K562 (cell line): ENCODE measurements at regions not wholly inside any gene's neighbourhood (a gene's known extent, or its start where the extent isn't known, plus 50 kb on each side); places are given as distances from the start of the nearest gene placed in this dataset.

ENCODE experiments used
- BRCA1 ChIP-seq, 2 experiments: fragments of 450-650 bp in 1 of 2; sonication (generic) in 1 of 2; formaldehyde crosslinking in 1 of 2; IDR thresholded peaks; 2 replicates each; pipeline versions ENCODE4 v1.5.0 to v1.6.1; 2017 to 2020; ENCODE audit warnings: mild to moderate bottlenecking in 1 of 2, missing genetic modification reagents in 1 of 2
- FOXA3 ChIP-seq, 2 experiments: fragments of 450-650 bp in 1 of 2; sonication (generic) in 1 of 2; formaldehyde crosslinking; IDR thresholded peaks in 1 of 2; conservative IDR thresholded peaks in 1 of 2; 2 replicates each; pipeline versions ENCODE4 v1.4.0 to v1.8.0; 2020 to 2022; ENCODE audit warnings: mild to moderate bottlenecking in 2 of 2, missing genetic modification reagents in 1 of 2
- GTF2F1 ChIP-seq: IDR thresholded peaks from 2 replicates; pipeline ENCODE4 v1.6.1; 2011; ENCODE audit warnings: low read depth, low read length, improper control_type of control experiment
- HDGF ChIP-seq: fragments of 450-650 bp; IDR thresholded peaks from 2 replicates; pipeline ENCODE4 v1.6.1; 2016
- IFI16 ChIP-seq: fragments of 250-450 bp; sonication (Bioruptor Pico); IDR thresholded peaks from 2 replicates; pipeline ENCODE4 v2.1.2; 2022; ENCODE audit warnings: mild to moderate bottlenecking, inconsistent platforms
- KDM4B ChIP-seq, 2 experiments: fragments of 450-650 bp in 1 of 2; sonication (generic) in 1 of 2; IDR thresholded peaks; 2 replicates each; pipeline ENCODE4 v1.6.1; 2016 to 2017; ENCODE audit warnings: borderline replicate concordance in 2 of 2, antibody characterized with exemption in 1 of 2, low read depth in 1 of 2, mild to moderate bottlenecking in 1 of 2
- NELFE ChIP-seq: IDR thresholded peaks from 2 replicates; pipeline ENCODE4 v1.6.1; 2011; ENCODE audit warnings: mild to moderate bottlenecking; ENCODE audit not compliant: insufficient read depth, insufficient read length
- PHF20 ChIP-seq: fragments of 450-650 bp; IDR thresholded peaks from 2 replicates; pipeline ENCODE4 v1.6.1; 2018; ENCODE audit not compliant: partially characterized antibody
- PHF8 ChIP-seq: fragments of 200-600 bp; sonication (generic); IDR thresholded peaks from 2 replicates; pipeline ENCODE4 v1.6.1; 2012; ENCODE audit warnings: mixed run types, mild to moderate bottlenecking, inconsistent platforms, low read length, moderate library complexity, borderline replicate concordance
- PML ChIP-seq: IDR thresholded peaks from 2 replicates; pipeline ENCODE4 v1.6.1; 2012; ENCODE audit warnings: low read length, inconsistent platforms
- RFX1 ChIP-seq: fragments of 450-650 bp; IDR thresholded peaks from 2 replicates; pipeline ENCODE4 v1.6.1; 2016; ENCODE audit warnings: mild to moderate bottlenecking, moderate library complexity
- SNIP1 ChIP-seq: fragments of 450-650 bp; IDR thresholded peaks from 2 replicates; pipeline ENCODE4 v1.7.1; 2017; ENCODE audit warnings: low read depth, mild to moderate bottlenecking
- SRF ChIP-seq, 2 experiments: fragments of 250-450, 450-650 bp in 1 of 2; sonication (Bioruptor Pico) in 1 of 2; sonication (generic) in 1 of 2; formaldehyde crosslinking; IDR thresholded peaks; 2 replicates each; pipeline versions ENCODE4 v1.5.0 to v1.5.1; 2020 to 2022; ENCODE audit warnings: mild to moderate bottlenecking in 1 of 2, missing genetic modification reagents in 1 of 2
- TFAM ChIP-seq: fragments of 250-450 bp; sonication (Bioruptor Pico); conservative IDR thresholded peaks from 2 replicates; pipeline ENCODE4 v1.5.0; 2021; ENCODE audit warnings: mild to moderate bottlenecking, moderate library complexity
- YY1 ChIP-seq, 3 experiments: IDR thresholded peaks; 2 replicates each; pipeline ENCODE4 v1.6.1; 2011; ENCODE audit warnings: low read length in 2 of 3, mild to moderate bottlenecking in 2 of 3, moderate library complexity in 2 of 3, borderline replicate concordance in 1 of 3, control low read depth in 1 of 3, low read depth in 1 of 3; ENCODE audit not compliant: insufficient read depth in 3 of 3, insufficient replicate concordance in 2 of 3, control insufficient read depth in 1 of 3, insufficient read length in 1 of 3; ENCODE audit errors: extremely low read depth in 1 of 3
- ZFP1 ChIP-seq: fragments of 450-650 bp; formaldehyde crosslinking; IDR thresholded peaks from 2 replicates; pipeline ENCODE4 v1.4.0; 2020; ENCODE audit warnings: mild to moderate bottlenecking, mixed read lengths
- ZNF12 ChIP-seq: sonication (generic); formaldehyde crosslinking; IDR thresholded peaks from 2 replicates; pipeline ENCODE4 v1.4.0; 2020; ENCODE audit warnings: mild to moderate bottlenecking, missing genetic modification reagents
- ZNF3 ChIP-seq: fragments of 250-450 bp; sonication (Bioruptor Pico); IDR thresholded peaks from 2 replicates; pipeline ENCODE4 v1.5.0; 2021; ENCODE audit warnings: mild to moderate bottlenecking, moderate library complexity
- ZNF316 ChIP-seq: fragments of 450-650 bp; IDR thresholded peaks from 2 replicates; pipeline ENCODE4 v1.6.1; 2016
- ZNF444 ChIP-seq: fragments of 250-450 bp; sonication (Bioruptor Pico); IDR thresholded peaks from 2 replicates; pipeline ENCODE4 v1.4.0; 2020; ENCODE audit warnings: mild to moderate bottlenecking, moderate library complexity
- ZNF551 ChIP-seq: fragments of 250-450 bp; sonication (Bioruptor Pico); IDR thresholded peaks from 2 replicates; pipeline ENCODE4 v1.5.0; 2021; ENCODE audit warnings: mild to moderate bottlenecking, moderate library complexity
- ZNF584 ChIP-seq: fragments of 200-800 bp; sonication (Bioruptor generic); IDR thresholded peaks from 2 replicates; pipeline ENCODE4 v1.6.1; 2016; ENCODE audit warnings: low read depth, mild to moderate bottlenecking, missing genetic modification characterization, missing compliant biosample characterization
- ZNF764 ChIP-seq: fragments of 250-450 bp; sonication (Bioruptor Pico); IDR thresholded peaks from 2 replicates; pipeline ENCODE4 v1.4.0; 2020; ENCODE audit warnings: low read depth, mild to moderate bottlenecking, moderate library complexity
- ZSCAN29 ChIP-seq: fragments of 450-650 bp; IDR thresholded peaks from 2 replicates; pipeline ENCODE4 v1.6.1; 2017
- TF ChIP-seq, protein P1 (sequence below): fragments of 450-650 bp; conservative IDR thresholded peaks from 2 replicates; pipeline ENCODE4 v1.6.1; 2016; ENCODE audit warnings: missing genetic modification characterization, low read depth, mild to moderate bottlenecking, control low read depth, missing compliant biosample characterization
- TF ChIP-seq, protein P2 (sequence below): sonication (generic); formaldehyde crosslinking; IDR thresholded peaks from 2 replicates; pipeline ENCODE4 v1.8.1; 2023; ENCODE audit warnings: mild to moderate bottlenecking, missing genetic modification reagents, moderate library complexity
- TF ChIP-seq, protein P3 (sequence below): IDR thresholded peaks from 2 replicates; pipeline ENCODE4 v1.6.1; 2011; ENCODE audit warnings: borderline replicate concordance, low read depth, mild to moderate bottlenecking, moderate library complexity, low read length; ENCODE audit not compliant: insufficient read depth, poor library complexity, severe bottlenecking

DNA sequence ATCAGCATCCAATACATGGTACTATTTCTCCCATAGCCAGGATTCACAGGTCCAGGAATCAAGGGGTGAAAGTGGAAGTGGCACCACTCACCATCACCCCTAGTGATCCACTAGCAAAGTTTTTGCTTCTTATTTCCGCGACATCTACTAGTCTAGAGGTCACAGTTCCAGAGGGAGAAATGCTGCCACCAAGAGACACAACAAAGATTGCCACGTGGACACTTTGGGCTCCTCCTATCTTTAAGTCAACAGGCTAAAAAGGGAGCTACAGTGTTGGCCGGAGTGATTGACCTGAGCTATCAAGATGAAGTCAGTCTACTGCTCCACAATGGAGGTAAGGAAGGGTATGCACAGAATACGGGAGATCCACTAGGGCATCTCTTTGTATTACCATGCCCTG is 178.2 kb downstream of the AKR1D1 start (continued):
- no peak for TF ChIP-seq NELFE
- TF ChIP-seq ZNF551 (CRISPR knock-in tag): no peak
- TF ChIP-seq KDM4B (IDR thresholded peaks at IDR 0.05; ENCODE audit: borderline replicate concordance in 2 of 2, low read depth in 1 of 2): no peak
- TF ChIP-seq FOXA3 (CRISPR knock-in tag; conservative IDR thresholded peaks at IDR 0.05 in 1 of 2, IDR thresholded peaks at IDR 0.05 in 1 of 2): peak; percentile 40 to 42; a peak in 2 of 4 replicates
- TF ChIP-seq, protein P1, sequence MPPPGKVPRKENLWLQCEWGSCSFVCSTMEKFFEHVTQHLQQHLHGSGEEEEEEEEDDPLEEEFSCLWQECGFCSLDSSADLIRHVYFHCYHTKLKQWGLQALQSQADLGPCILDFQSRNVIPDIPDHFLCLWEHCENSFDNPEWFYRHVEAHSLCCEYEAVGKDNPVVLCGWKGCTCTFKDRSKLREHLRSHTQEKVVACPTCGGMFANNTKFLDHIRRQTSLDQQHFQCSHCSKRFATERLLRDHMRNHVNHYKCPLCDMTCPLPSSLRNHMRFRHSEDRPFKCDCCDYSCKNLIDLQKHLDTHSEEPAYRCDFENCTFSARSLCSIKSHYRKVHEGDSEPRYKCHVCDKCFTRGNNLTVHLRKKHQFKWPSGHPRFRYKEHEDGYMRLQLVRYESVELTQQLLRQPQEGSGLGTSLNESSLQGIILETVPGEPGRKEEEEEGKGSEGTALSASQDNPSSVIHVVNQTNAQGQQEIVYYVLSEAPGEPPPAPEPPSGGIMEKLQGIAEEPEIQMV: no peak
- no peak for TF ChIP-seq YY1 (IDR thresholded peaks at IDR 0.05; ENCODE audit: borderline replicate concordance in 1 of 3, control insufficient read depth in 1 of 3, extremely low read depth in 1 of 3, insufficient read depth in 3 of 3, insufficient read length in 1 of 3, insufficient replicate concordance in 2 of 3, low read depth in 1 of 3, low read length in 2 of 3)
- no peak for TF ChIP-seq ZNF12 (CRISPR knock-in tag)
- no peak for TF ChIP-seq PHF8
- no peak for TF ChIP-seq SNIP1
- no peak for TF ChIP-seq ZNF584 (CRISPR knock-in tag)
- TF ChIP-seq, protein P2, sequence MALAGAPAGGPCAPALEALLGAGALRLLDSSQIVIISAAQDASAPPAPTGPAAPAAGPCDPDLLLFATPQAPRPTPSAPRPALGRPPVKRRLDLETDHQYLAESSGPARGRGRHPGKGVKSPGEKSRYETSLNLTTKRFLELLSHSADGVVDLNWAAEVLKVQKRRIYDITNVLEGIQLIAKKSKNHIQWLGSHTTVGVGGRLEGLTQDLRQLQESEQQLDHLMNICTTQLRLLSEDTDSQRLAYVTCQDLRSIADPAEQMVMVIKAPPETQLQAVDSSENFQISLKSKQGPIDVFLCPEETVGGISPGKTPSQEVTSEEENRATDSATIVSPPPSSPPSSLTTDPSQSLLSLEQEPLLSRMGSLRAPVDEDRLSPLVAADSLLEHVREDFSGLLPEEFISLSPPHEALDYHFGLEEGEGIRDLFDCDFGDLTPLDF (CRISPR knock-in tag): no peak
- TF ChIP-seq ZSCAN29: no peak
- TF ChIP-seq IFI16 (CRISPR knock-in tag): no peak
- TF ChIP-seq GTF2F1: no peak
- TF ChIP-seq HDGF: no peak
- TF ChIP-seq PHF20: no peak
- TF ChIP-seq ZNF316: peak; percentile 14; the same call in 1 of the 2 replicates
- no peak for TF ChIP-seq ZNF3 (CRISPR knock-in tag)
- TF ChIP-seq ZNF444 (CRISPR knock-in tag): no peak
- no peak for TF ChIP-seq PML
- no peak for TF ChIP-seq ZNF764 (CRISPR knock-in tag)
- TF ChIP-seq, protein P3, sequence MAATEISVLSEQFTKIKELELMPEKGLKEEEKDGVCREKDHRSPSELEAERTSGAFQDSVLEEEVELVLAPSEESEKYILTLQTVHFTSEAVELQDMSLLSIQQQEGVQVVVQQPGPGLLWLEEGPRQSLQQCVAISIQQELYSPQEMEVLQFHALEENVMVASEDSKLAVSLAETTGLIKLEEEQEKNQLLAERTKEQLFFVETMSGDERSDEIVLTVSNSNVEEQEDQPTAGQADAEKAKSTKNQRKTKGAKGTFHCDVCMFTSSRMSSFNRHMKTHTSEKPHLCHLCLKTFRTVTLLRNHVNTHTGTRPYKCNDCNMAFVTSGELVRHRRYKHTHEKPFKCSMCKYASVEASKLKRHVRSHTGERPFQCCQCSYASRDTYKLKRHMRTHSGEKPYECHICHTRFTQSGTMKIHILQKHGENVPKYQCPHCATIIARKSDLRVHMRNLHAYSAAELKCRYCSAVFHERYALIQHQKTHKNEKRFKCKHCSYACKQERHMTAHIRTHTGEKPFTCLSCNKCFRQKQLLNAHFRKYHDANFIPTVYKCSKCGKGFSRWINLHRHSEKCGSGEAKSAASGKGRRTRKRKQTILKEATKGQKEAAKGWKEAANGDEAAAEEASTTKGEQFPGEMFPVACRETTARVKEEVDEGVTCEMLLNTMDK: no peak
- no peak for TF ChIP-seq ZFP1
- no peak for TF ChIP-seq BRCA1 (IDR thresholded peaks at IDR 0.05)
- TF ChIP-seq BRCA1 (CRISPR knock-in tag; IDR thresholded peaks at IDR 0.05): no peak
- TF ChIP-seq RFX1: no peak
- TF ChIP-seq TFAM (CRISPR knock-in tag): no peak
- no peak for TF ChIP-seq SRF (CRISPR knock-in tag; IDR thresholded peaks at IDR 0.05)
